ENCODE measurements at regions not wholly inside any gene's neighbourhood (a gene's known extent, or its start where the extent isn't known, plus 50 kb on each side); places are given as distances from the start of the nearest gene placed in this dataset.

DNA sequence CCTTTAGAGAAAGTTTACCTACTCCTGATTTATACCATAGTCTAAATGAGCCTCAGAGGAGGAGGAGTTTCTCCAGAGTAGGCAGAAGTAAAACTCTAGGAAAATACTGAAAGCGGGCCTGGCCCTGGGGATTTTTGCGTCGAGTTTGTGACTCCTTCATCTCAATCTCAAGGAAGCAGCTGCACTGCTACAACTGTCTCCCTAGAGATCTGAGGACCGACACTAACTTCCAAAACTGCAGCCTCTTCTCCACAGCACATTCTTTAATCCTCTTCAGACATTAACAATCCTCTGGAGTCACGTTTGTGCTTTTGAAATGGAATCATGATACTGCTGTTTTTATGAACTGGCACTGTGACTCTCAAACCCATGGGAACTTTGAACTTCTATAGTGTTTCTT, 281.4 kb downstream of the KCNS3 start:
- no peak overlapping the region for H3K4me2 ChIP-seq (ENCODE audit: control insufficient read depth, insufficient read depth)
- SMC1A ChIA-PET (ENCODE audit: uncharacterized antibody, unreplicated experiment), result no interaction called here
- no TSS peak for BruUV-seq (replicated peaks)
- intact Hi-C loops (cut with micrococcal nuclease; ENCODE audit: unreplicated experiment), result no loop called here
- no peaks in the 10 kb centered on the region for H3K4me1 ChIP-seq (ENCODE audit: control insufficient read depth, insufficient read depth, low read length)
- RAD21 ChIA-PET (ENCODE audit: unreplicated experiment), result no interaction called here
- CTCF ChIA-PET, result interaction anchor here (1.3 kb wide), 1 partner anchor 19 kb away, joined by 4 read pairs; no protein-coding TSS in a partner anchor
- TF ChIP-seq IRF4 (IDR thresholded peaks at IDR 0.05; ENCODE audit: low read depth, low read length), result no peak
- no peak for TF ChIP-seq CHD4 (IDR thresholded peaks at IDR 0.05)
- no peak for TF ChIP-seq YY1 (IDR thresholded peaks at IDR 0.05; ENCODE audit: low read depth, low read length)
- TF ChIP-seq, protein P1, sequence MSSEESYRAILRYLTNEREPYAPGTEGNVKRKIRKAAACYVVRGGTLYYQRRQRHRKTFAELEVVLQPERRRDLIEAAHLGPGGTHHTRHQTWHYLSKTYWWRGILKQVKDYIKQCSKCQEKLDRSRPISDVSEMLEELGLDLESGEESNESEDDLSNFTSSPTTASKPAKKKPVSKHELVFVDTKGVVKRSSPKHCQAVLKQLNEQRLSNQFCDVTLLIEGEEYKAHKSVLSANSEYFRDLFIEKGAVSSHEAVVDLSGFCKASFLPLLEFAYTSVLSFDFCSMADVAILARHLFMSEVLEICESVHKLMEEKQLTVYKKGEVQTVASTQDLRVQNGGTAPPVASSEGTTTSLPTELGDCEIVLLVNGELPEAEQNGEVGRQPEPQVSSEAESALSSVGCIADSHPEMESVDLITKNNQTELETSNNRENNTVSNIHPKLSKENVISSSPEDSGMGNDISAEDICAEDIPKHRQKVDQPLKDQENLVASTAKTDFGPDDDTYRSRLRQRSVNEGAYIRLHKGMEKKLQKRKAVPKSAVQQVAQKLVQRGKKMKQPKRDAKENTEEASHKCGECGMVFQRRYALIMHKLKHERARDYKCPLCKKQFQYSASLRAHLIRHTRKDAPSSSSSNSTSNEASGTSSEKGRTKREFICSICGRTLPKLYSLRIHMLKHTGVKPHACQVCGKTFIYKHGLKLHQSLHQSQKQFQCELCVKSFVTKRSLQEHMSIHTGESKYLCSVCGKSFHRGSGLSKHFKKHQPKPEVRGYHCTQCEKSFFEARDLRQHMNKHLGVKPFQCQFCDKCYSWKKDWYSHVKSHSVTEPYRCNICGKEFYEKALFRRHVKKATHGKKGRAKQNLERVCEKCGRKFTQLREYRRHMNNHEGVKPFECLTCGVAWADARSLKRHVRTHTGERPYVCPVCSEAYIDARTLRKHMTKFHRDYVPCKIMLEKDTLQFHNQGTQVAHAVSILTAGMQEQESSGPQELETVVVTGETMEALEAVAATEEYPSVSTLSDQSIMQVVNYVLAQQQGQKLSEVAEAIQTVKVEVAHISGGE (CRISPR knock-in tag; IDR thresholded peaks at IDR 0.05), result no peak
- no peak for TF ChIP-seq CBFB (IDR thresholded peaks at IDR 0.05; ENCODE audit: low read depth)
- no peak for TF ChIP-seq ZSCAN29 (IDR thresholded peaks at IDR 0.05)
- H2AFZ ChIP-seq (ENCODE audit: control insufficient read depth, low read depth, low read length), result no peak overlapping the region
- FAIRE-seq (no peak), DNase-seq (ENCODE audit: low read depth, low spot score) (no peak), ATAC-seq (no peak)
- POLR2A ChIA-PET, result no interaction called here
- no peaks in the 10 kb centered on the region for H3K9me3 ChIP-seq (replicated peaks; ENCODE audit: control insufficient read depth, insufficient read depth, low read length)
- WGBS (ENCODE audit: insufficient coverage, insufficient replicate concordance, low lambda C conversion rate, missing lambda C conversion rate), result 8% methylated on average over 5 of the region's 5 CpGs
- H3K79me2 ChIP-seq (ENCODE audit: control insufficient read depth, insufficient read depth, low read length), result no peaks in the 10 kb centered on the region
- no peaks in the 10 kb centered on the region for H4K20me1 ChIP-seq (ENCODE audit: control insufficient read depth, insufficient read depth)
- H3K4me3 ChIP-seq, result no peak overlapping the region
- H3K27ac ChIP-seq (ENCODE audit: control insufficient read depth, insufficient read depth), result no peak overlapping the region
- H3K27me3 ChIP-seq (replicated peaks in 1 of 2; ENCODE audit: control insufficient read depth in 2 of 2, insufficient read depth in 2 of 2, low read length in 1 of 2), result peaks cover 0 to 4% of the 10 kb centered on the region in 2 experiments; a peak in 2 of 4 replicates
- no peaks in the 10 kb centered on the region for H3K36me3 ChIP-seq (ENCODE audit: control insufficient read depth in 2 of 2, insufficient read depth in 2 of 2, low read length in 1 of 2)
- H3K9ac ChIP-seq (ENCODE audit: control insufficient read depth, insufficient read depth, low read length), result no peak overlapping the region
- in situ Hi-C loops (cut with MboI), result loop anchor here (10.0 kb wide), 1 partner anchor 445 kb away; no protein-coding TSS in a partner anchor
